ENCODE measurements at regions not wholly inside any gene's neighbourhood (a gene's known extent, or its start where the extent isn't known, plus 50 kb on each side); places are given as distances from the start of the nearest gene placed in this dataset.

- H3K4me1 ChIP-seq (ENCODE audit: insufficient read depth) = no peaks in the 10 kb centered on the region; the same call in 1 of the 2 replicates
- in situ Hi-C loops (cut with MboI) = no loop called here
- H3K36me3 ChIP-seq (ENCODE audit: low read depth) = no peaks in the 10 kb centered on the region
- H3K27ac ChIP-seq = no peak overlapping the region
- peak overlapping the region; percentile 42 for H3K4me2 ChIP-seq (ENCODE audit: unreplicated experiment)
- H2AFZ ChIP-seq = peak overlapping the region; percentile 48; the same call in 1 of the 2 replicates
- TF ChIP-seq EZH2 (IDR thresholded peaks at IDR 0.05; ENCODE audit: insufficient read depth, poor library complexity, severe bottlenecking) = no peak
- no peak for TF ChIP-seq EZH2phosphoT487 (IDR thresholded peaks at IDR 0.05; ENCODE audit: insufficient read depth, low read depth)
- H3K79me2 ChIP-seq (ENCODE audit: insufficient read depth) = no peaks in the 10 kb centered on the region
- H3K27me3 ChIP-seq (replicated peaks; ENCODE audit: insufficient read depth) = peaks cover 30% of the 10 kb centered on the region
- peak overlapping the region; percentile 54 for H3K4me3 ChIP-seq
- H4K20me1 ChIP-seq (ENCODE audit: insufficient read depth) = no peaks in the 10 kb centered on the region
- whole genome bisulfite sequencing, 2 experiments (ENCODE audit: low coverage in 1 of 2, low lambda C conversion rate in 2 of 2, missing lambda C conversion rate in 2 of 2) = 4 to 13% methylated on average over 14 to 27 of the region's 51 CpGs
- H3K9me3 ChIP-seq (ENCODE audit: low read depth) = no peaks in the 10 kb centered on the region
- peak; percentile 28 for DNase-seq
- H3K9me2 ChIP-seq (ENCODE audit: insufficient read depth) = no peaks in the 10 kb centered on the region
- H3F3A ChIP-seq (ENCODE audit: insufficient read depth) = no peaks in the 10 kb centered on the region
- H3K9ac ChIP-seq = no peak overlapping the region
Measured at GRCh38 chr3:24829011-24829581, 334.4 kb upstream of the THRB start.

GRCh38 chr3:24829629-24830229 lies 335.1 kb upstream of the THRB start:
- Histone ChIP-seq H3K4me2 (ENCODE audit: unreplicated experiment) (peak overlapping the region; percentile 42), H3K4me3 (peak overlapping the region; percentile 54)

GRCh38 chr3:24830230-24831152 lies 335.8 kb upstream of the THRB start:
- peak; percentile 2 for DNase-seq
- 21 to 38% methylated on average over 20 to 35 of the region's 35 CpGs for WGBS, 2 experiments (ENCODE audit: low coverage in 1 of 2, low lambda C conversion rate in 2 of 2, missing lambda C conversion rate in 2 of 2)
- no peaks in the 10 kb centered on the region for H3K36me3 ChIP-seq (ENCODE audit: low read depth)
- no peaks in the 10 kb centered on the region; the same call in 1 of the 2 replicates for H3K4me1 ChIP-seq (ENCODE audit: insufficient read depth)
- no peaks in the 10 kb centered on the region for H3F3A ChIP-seq (ENCODE audit: insufficient read depth)
- no peaks in the 10 kb centered on the region for H4K20me1 ChIP-seq (ENCODE audit: insufficient read depth)
- H3K79me2 ChIP-seq (ENCODE audit: insufficient read depth) = no peaks in the 10 kb centered on the region
- peaks cover 30% of the 10 kb centered on the region for H3K27me3 ChIP-seq (replicated peaks; ENCODE audit: insufficient read depth)
- TF ChIP-seq EZH2 (IDR thresholded peaks at IDR 0.05; ENCODE audit: insufficient read depth, poor library complexity, severe bottlenecking) (no peak), EZH2phosphoT487 (IDR thresholded peaks at IDR 0.05; ENCODE audit: insufficient read depth, low read depth) (no peak)
- no peaks in the 10 kb centered on the region for H3K9me2 ChIP-seq (ENCODE audit: insufficient read depth)
- no peak overlapping the region for H3K4me3 ChIP-seq
- in situ Hi-C loops (cut with MboI) = no loop called here
- no peak overlapping the region for H3K27ac ChIP-seq
- no peak overlapping the region for H3K4me2 ChIP-seq (ENCODE audit: unreplicated experiment)
- H2AFZ ChIP-seq = peak overlapping the region; percentile 48; the same call in 1 of the 2 replicates
- H3K9ac ChIP-seq = no peak overlapping the region
- no peaks in the 10 kb centered on the region for H3K9me3 ChIP-seq (ENCODE audit: low read depth)

More at GRCh38 chr3:24829629-24830229, 335.1 kb upstream of the THRB start:
- Histone ChIP-seq H4K20me1 (ENCODE audit: insufficient read depth) (no peaks in the 10 kb centered on the region), H3K27me3 (replicated peaks; ENCODE audit: insufficient read depth) (peaks cover 30% of the 10 kb centered on the region), H2AFZ (peak overlapping the region; percentile 48), H3K4me1 (ENCODE audit: insufficient read depth) (no peaks in the 10 kb centered on the region; the same call in 1 of the 2 replicates), H3K9me2 (ENCODE audit: insufficient read depth) (no peaks in the 10 kb centered on the region), H3F3A (ENCODE audit: insufficient read depth) (no peaks in the 10 kb centered on the region), H3K79me2 (ENCODE audit: insufficient read depth) (no peaks in the 10 kb centered on the region), H3K36me3 (ENCODE audit: low read depth) (no peaks in the 10 kb centered on the region), H3K9ac (no peak overlapping the region), H3K27ac (no peak overlapping the region), H3K9me3 (ENCODE audit: low read depth) (no peaks in the 10 kb centered on the region)
- no peak for TF ChIP-seq EZH2phosphoT487 (IDR thresholded peaks at IDR 0.05; ENCODE audit: insufficient read depth, low read depth)
- peak; percentile 78 for TF ChIP-seq EZH2 (IDR thresholded peaks at IDR 0.05; ENCODE audit: insufficient read depth, poor library complexity, severe bottlenecking)
- peak; percentile 12 for DNase-seq
- WGBS, 2 experiments (ENCODE audit: low coverage in 1 of 2, low lambda C conversion rate in 2 of 2, missing lambda C conversion rate in 2 of 2) = 1 to 3% methylated on average over 35 to 36 of the region's 37 CpGs
- in situ Hi-C loops (cut with MboI) = no loop called here

- Histone ChIP-seq H3K36me3 (ENCODE audit: low read depth) (no peaks in the 10 kb centered on the region), H3K9me2 (ENCODE audit: insufficient read depth) (no peaks in the 10 kb centered on the region), H3K9ac (no peak overlapping the region), H4K20me1 (ENCODE audit: insufficient read depth) (no peaks in the 10 kb centered on the region), H3K4me1 (ENCODE audit: insufficient read depth) (no peaks in the 10 kb centered on the region; the same call in 1 of the 2 replicates), H3K4me3 (no peak overlapping the region), H3K27me3 (replicated peaks; ENCODE audit: insufficient read depth) (peaks cover 30% of the 10 kb centered on the region), H3F3A (ENCODE audit: insufficient read depth) (no peaks in the 10 kb centered on the region), H3K79me2 (ENCODE audit: insufficient read depth) (no peaks in the 10 kb centered on the region), H3K9me3 (ENCODE audit: low read depth) (no peaks in the 10 kb centered on the region), H3K27ac (no peak overlapping the region), H3K4me2 (ENCODE audit: unreplicated experiment) (no peak overlapping the region), H2AFZ (no peak overlapping the region)
- 88% methylated on average over 6 of the region's 6 CpGs for WGBS, 2 experiments (ENCODE audit: low coverage in 1 of 2, low lambda C conversion rate in 2 of 2, missing lambda C conversion rate in 2 of 2)
- TF ChIP-seq EZH2phosphoT487 (IDR thresholded peaks at IDR 0.05; ENCODE audit: insufficient read depth, low read depth) (no peak), EZH2 (IDR thresholded peaks at IDR 0.05; ENCODE audit: insufficient read depth, poor library complexity, severe bottlenecking) (no peak)
- in situ Hi-C loops (cut with MboI) = no loop called here
- no peak for DNase-seq
Measured at GRCh38 chr3:24831221-24831620, 336.6 kb upstream of the THRB start.

Measured in GM23248 (cell line).